ENCODE measurements at regions not wholly inside any gene's neighbourhood (a gene's known extent, or its start where the extent isn't known, plus 50 kb on each side); places are given as distances from the start of the nearest gene placed in this dataset.

DNA sequence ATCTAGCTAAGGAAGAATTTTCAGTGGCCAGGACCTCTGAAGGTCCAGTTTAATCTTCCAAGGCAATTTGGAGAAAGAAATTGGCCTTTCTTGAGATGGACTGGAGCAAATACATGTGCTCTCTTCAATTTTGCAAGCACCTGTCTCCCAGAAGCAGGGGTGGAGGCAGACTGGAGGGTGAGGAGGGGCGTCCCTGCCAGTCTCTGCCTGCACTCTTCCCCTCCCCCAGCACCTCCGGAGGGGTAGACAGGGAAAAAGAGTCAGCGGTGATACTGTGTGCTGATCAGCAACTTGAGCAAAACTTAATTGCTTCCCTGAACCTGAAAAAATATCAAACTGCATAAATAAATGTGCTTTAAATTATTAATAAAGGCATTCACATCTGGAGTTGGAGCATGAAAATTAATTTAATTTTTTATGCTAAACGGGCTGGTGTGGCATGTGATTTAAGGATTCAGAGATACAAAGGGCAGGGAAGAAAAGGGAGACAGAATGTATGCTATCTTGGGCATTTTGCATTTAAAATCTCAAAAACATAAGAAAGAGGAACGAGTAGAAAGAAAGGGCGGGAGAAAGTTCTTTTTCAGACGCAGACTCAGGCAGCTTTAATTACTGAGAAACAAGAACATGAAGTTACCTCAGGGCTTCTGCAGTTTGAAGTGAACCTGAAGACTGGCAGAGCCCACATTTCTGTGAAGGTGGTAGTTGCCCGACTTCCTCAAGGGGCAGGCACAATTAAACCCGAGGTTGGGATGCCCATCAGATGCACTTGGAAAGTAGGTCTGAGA lies 319.7 kb downstream of the UACA start:
- no peak for DNase-seq (ENCODE audit: low read depth in 2 of 2)

- no peak for DNase-seq (ENCODE audit: low read depth in 2 of 2)
Measured at GRCh38 chr15:70442616-70443321, 320.6 kb downstream of the UACA start.

DNA sequence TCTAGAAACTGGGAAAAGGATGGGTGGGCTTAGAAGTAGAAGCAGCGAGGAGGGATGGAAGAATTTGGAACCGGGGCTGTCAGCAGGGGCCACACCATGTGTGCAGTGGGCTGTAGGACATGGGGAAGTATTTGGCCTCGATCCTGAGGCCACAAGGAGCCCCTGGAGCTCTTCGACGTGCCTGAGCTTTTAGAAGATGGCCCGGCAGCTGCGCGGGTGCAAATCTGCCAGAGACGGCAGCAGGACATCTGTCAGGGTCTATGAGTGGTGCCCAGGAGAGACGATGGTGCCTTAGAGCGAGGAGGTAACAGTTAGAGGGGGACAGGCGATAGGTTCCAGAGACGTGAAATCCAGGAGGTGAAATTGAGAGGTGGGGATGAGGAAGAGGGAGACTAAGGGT lies 321.1 kb downstream of the UACA start:
- DNase-seq (ENCODE audit: low read depth in 2 of 2), result no peak

DNA sequence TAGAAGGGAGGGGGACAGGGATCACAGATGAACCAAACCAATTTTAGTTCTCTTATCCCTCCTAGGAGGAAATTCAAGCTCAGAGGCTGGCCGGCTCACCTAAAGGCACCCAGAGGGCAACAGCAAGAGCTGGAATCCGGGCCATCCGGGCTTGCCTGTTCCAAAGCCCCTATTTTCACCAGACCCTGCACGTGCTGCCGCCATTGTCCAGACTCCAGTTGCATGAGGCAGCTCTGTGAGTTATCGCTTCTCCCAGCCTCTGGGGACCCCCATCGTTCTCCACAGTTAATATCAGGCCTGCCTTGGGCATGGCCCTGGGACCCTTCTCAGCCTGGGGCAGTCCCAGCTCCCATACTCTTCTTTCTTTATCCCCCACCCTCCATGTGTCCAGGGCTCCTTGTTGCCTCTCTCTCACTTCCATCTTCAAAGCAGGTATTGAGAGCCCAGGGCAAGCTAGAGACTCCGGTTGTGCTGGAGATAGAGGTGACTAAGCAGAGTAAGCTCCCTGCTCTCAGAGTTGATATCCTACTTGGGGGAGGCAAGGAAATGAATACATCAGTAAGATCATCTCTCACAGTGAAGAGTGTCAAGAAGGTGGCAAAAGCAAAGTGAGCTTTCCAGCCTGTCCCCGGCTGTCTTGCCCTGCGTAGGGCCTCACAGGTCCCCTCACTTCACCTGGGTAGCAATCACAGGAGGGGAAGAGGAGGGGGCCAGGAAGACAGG lies 322.8 kb downstream of the UACA start:
- DNase-seq (ENCODE audit: low read depth in 2 of 2), result no peak

DNA sequence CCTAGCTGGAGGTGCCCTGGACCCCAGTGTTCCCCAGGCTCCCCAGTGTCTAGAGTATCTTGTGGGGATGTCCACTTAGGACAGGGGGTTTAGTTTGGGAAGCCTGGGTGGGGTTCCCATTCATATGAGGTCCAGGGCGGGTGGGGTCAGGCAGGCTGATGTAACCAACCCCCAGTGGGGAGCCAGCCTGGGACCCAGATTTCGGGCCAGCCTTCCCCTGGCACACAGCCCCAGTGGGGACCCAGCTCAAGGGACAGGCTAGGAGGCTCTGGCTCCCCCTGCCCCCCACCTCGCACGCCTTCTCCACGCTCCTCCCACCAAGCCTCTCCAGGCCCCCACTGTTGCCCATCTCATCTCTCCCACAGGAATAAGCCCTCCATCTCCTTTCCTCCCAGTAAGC lies 323.5 kb downstream of the UACA start:
- DNase-seq (ENCODE audit: low read depth in 2 of 2), result no peak

- DNase-seq (ENCODE audit: low read depth in 2 of 2), result no peak
Measured at GRCh38 chr15:70439304-70439877, 324.0 kb downstream of the UACA start.

DNA sequence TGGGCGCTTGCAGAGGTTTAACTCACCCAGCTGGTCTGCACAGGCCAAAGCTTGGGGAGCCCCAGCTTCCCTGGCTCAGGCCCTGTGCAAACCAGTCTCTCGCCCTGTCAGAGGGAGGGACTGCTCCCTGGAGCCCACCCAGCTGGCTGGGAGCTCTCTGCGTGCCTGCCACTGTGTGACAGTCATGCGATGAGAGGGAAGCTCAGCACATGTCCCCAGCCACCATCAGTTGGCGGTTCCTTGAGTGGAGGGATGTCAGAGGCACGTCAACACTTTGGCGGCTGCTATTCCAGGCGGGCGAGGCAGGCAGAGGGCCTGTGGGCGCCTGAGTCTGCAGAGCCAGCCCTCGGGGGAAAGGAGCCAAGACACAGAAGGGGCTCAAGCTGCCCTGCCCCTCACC lies 324.6 kb downstream of the UACA start:
- DNase-seq (ENCODE audit: low read depth in 2 of 2), result no peak

GRCh38 chr15:70437882-70438451 lies 325.4 kb downstream of the UACA start:
- no peak for DNase-seq (ENCODE audit: low read depth in 2 of 2)

DNA sequence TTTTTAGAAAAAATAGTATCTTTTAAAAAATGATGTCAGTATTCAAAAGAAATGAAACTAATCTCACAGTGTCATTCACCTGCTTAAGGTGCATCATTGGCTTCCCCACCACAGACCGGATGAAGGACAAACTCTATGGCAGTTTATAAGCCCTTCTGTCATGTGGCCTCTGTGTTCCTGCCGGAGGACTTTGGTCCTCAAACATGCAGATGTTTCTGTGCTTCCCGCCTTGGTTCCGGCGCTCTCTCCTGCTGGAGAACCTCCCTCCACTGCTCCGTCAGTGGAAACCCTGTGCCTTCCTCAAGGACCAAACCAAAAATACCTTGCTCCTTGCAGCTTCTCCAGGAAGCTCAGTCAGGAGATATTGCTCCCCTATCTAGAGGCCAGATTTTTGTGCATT lies 326.3 kb downstream of the UACA start:
- DNase-seq (ENCODE audit: low read depth in 2 of 2), result no peak

DNA sequence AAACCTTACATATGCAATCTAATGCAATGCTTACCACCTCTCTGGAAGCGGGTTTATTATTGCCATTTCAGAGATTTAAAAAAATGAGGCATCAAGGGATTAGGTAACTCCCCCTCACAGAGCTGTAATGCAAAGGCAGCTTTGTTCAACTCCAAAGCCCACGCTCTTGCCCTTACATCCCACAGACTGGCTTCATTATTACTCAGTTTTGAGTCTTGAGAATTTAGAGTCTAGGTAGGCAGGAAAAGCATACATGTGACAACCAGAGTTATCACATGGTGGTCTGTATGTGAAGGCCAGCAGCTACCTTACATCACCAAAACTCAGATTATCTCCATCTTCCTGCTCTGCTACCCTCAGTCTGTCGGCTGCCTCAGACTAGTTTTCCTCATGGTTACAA lies 326.9 kb downstream of the UACA start:
- DNase-seq (ENCODE audit: low read depth in 2 of 2), result no peak

- no peak for DNase-seq (ENCODE audit: low read depth in 2 of 2)
Measured at GRCh38 chr15:70435872-70436271, 327.5 kb downstream of the UACA start.

GRCh38 chr15:70435369-70435768 lies 328.0 kb downstream of the UACA start:
- DNase-seq (ENCODE audit: low read depth in 2 of 2), result no peak

- DNase-seq (ENCODE audit: low read depth in 2 of 2), result no peak
Measured at GRCh38 chr15:70433586-70434324, 329.6 kb downstream of the UACA start.

- DNase-seq (ENCODE audit: low read depth in 2 of 2), result no peak
Measured at GRCh38 chr15:70432924-70433495, 330.3 kb downstream of the UACA start.

DNA sequence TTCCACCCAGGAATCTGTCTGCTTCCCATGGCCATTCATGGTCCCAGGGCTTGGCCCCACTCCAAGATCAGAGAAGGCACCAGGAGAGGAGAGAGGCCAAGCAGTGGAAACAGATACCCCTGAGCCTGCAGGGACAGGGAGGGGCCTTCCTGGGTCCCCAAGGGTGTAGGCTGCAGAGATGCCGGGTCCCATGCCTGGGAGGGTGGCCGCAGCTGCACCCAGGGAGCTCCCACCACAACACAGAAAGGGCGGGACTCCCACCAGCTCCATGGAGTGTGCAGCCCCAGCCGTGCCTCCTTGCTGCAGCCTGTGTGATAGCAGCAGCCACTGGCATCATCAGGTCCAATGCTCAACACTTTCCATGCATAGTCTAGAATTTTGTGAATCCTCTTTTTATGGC lies 331.5 kb downstream of the UACA start:
- DNase-seq (ENCODE audit: low read depth in 2 of 2), result no peak

DNA sequence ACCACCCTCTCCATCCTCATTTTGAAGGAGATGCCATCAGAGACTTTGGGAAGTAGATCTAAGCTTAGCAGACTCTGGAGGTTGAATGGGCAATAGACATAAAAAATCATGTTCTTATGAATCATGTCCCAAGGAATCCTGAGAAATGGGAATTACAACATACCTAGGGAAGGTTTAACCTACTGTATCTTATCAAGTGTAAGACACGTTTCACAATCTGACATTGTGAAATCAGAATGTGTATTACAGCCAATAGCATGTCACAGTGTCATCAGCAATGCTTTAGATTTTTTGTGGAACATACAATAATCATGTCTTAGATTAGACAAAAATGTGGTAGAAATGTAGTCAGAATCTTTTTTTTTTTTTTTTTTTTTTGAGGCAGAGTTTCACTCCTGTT lies 332.4 kb upstream of the TLE3 start:
- peak; percentile 73 to 77 for DNase-seq (ENCODE audit: low read depth in 2 of 2)

GRCh38 chr15:70429056-70429722 lies 331.5 kb upstream of the TLE3 start:
- DNase-seq (ENCODE audit: low read depth in 2 of 2), result no peak

DNA sequence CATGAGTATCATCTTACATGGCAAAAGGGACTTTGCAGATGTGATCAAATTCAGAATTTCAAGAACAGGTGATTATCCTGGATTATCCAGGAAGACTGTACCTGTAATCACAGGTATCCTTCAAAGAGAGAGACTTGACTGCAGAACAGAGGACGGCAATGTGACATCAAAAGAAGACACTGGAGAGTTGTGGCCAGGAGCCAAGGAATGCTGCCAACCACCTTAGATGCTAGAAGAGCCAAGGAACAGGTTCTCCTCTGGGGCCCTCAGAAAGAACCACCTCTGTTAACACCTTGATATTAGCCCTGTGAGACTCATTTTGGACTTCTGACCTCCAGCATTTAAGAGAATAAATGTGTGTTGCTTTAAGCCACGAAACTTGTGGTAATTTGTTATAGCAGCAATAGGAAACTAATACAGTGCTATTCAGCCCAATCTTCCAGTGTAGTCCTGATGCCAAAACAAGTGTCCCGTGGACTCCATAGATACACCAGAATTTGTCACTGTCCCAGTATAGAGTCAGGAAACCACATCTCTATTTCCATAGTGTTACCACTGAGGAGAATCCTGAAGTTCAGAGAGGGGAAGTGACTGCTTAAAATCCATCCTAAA lies 330.6 kb upstream of the TLE3 start:
- DNase-seq (ENCODE audit: low read depth in 2 of 2), result no peak

GRCh38 chr15:70427167-70428120 lies 329.7 kb upstream of the TLE3 start:
- DNase-seq (ENCODE audit: low read depth in 2 of 2), result no peak

All from fibroblast of skin of left biceps (primary cell).